ENCODE measurements at regions not wholly inside any gene's neighbourhood (a gene's known extent, or its start where the extent isn't known, plus 50 kb on each side); places are given as distances from the start of the nearest gene placed in this dataset.

DNA sequence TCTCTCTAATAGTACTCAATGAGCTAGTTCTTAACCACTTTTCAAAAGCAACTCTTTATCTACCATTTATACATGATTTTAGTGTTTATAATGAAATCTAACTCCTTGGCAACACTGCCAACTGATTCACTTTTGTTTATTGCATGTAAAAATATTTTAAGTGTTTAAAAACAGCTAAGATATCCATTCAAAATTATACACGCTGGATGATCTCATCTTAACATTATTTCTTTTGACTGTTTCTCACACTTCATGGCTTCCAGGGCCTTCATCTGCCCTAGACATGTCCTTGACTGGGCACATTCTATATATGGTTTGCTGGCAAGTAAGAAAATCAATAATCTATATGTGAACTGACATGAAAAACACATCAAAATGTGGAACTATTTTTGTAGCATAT, 414.6 kb upstream of the LUZP2 start:
- ATAC-seq (replicated peaks in 6 of 8), result no peak
- in situ Hi-C loops (cut with MboI; ENCODE audit: low pct_unique_long_range_greater_than_20kb in 2 of 9, low sequenced_read_pairs in 9 of 9, unreplicated experiment in 9 of 9), result no loop called here

DNA sequence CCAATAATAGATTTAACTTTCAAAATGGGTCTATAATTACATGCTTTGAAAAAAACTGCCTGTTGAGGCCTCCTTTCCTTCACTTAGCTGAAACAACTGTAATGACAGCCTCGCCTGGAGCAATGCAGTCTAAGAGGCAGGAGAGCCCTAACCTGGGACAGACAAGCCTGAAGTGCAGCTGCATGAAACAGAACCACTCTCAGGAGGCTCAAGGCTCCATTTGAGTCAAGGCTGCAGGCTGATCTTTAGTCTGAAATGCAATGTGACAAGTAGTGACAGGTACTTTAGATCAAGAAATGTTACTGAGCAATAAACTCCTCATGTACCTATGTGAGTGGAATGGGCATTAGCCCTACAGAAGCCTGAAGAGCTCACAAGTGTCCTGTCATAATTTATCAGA, 414.0 kb upstream of the LUZP2 start:
- WGBS, 10 experiments, result 11 to 57% (median 49%) methylated on average over 1 of the region's 1 CpG; no CpG with 5 or more reads in 6 of the 10 experiments
- no peak overlapping the region for H3K4me3 ChIP-seq
- no peak for ATAC-seq (replicated peaks in 6 of 8)
- no peak overlapping the region for H3K27ac ChIP-seq
- H3K4me1 ChIP-seq (replicated peaks in 1 of 2), result peaks cover 0 to 13% of the 10 kb centered on the region in 2 donors
- in situ Hi-C loops (cut with MboI; ENCODE audit: low pct_unique_long_range_greater_than_20kb in 2 of 9, low sequenced_read_pairs in 9 of 9, unreplicated experiment in 9 of 9), result no loop called here

More for the DNA sequence above, 414.6 kb upstream of the LUZP2 start:
- peaks cover 0 to 13% of the 10 kb centered on the region in 2 donors for H3K4me1 ChIP-seq (replicated peaks in 1 of 2)
- H3K27ac ChIP-seq, result no peak overlapping the region
- H3K4me3 ChIP-seq, result no peak overlapping the region
- WGBS, 10 experiments, result 17 to 100% (median 61%) methylated on average over 1 of the region's 1 CpG; no CpG with 5 or more reads in 2 of the 10 experiments

DNA sequence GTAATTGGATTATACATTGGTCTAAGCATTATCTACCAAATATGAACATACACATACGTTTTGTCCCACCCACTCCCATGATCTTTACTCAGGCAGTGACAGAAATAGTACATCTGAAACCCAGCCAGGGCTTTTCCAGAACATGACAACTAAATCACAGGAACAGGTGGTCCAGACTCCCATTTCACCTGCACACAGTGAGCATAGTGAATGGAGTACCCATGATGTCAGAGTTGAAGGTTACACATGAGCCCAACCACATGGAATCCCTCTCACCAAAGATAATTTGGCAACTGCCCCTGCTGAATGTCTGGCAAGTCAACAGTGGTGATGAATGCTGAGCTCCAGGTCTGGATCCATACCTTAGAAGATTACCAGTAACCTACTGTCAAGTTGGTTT, 411.9 kb upstream of the LUZP2 start:
- Histone ChIP-seq H3K4me3 (no peak overlapping the region), H3K27ac (no peak overlapping the region), H3K4me1 (replicated peaks in 1 of 2) (peaks cover 0 to 13% of the 10 kb centered on the region in 2 donors)
- in situ Hi-C loops (cut with MboI; ENCODE audit: low pct_unique_long_range_greater_than_20kb in 2 of 9, low sequenced_read_pairs in 9 of 9, unreplicated experiment in 9 of 9), result no loop called here
- WGBS, 10 experiments, result 0 to 63% (median 50%) methylated on average over 1 of the region's 1 CpG; no CpG with 5 or more reads in 3 of the 10 experiments
- no peak for ATAC-seq (replicated peaks in 6 of 8)

DNA sequence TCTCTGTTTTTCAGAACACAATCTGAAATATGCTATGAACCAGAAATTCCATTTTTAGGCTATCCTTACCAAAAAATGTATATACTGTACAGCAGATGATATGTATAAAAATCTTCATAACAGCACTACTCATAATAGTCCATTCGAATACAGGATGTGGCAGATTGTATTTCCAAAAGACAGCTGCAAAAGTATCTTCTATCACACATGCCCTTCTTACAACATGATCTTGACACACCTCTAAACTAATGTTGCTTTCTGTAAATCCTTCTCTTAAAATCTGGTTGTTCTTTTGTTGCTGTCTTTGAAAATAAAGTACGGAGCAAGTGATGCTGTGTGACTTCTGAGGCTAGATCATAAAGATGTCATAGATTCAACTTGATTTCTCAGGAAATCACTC, 409.9 kb upstream of the LUZP2 start:
- in situ Hi-C loops (cut with MboI; ENCODE audit: low pct_unique_long_range_greater_than_20kb in 2 of 9, low sequenced_read_pairs in 9 of 9, unreplicated experiment in 9 of 9), result no loop called here
- H3K4me3 ChIP-seq, result no peak overlapping the region
- H3K27ac ChIP-seq, result no peak overlapping the region
- ATAC-seq (replicated peaks in 6 of 8), result no peak
- WGBS, 10 experiments, result 33 to 100% (median 91%) methylated on average over 1 to 2 of the region's 2 CpGs; no CpG with 5 or more reads in 2 of the 10 experiments
- H3K4me1 ChIP-seq (replicated peaks in 1 of 2), result peaks cover 0 to 8% of the 10 kb centered on the region in 2 donors

DNA sequence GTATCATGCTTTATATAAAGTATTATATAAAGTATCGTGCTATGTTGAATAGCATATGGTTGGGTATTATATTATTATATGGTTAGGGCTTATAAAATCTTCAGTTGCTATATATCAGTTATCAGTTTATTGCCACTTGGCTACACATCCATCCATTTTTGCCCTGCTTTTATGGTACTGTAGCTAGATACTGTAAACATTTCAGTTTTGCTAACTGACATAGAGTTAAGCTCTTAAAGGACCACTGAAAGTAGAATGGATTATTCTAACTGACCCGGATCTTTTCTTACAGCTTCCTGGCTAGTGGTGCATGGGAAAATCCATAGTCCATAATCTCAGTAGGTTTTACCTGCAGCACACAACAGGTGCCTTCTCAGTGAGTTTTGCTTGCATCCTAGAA, 405.3 kb upstream of the LUZP2 start:
- in situ Hi-C loops (cut with MboI; ENCODE audit: low pct_unique_long_range_greater_than_20kb in 2 of 9, low sequenced_read_pairs in 9 of 9, unreplicated experiment in 9 of 9), result no loop called here
- 31 to 100% (median 95%) methylated on average over 1 to 2 of the region's 2 CpGs; no CpG with 5 or more reads in 1 of the 10 experiments for WGBS, 10 experiments
- Histone ChIP-seq H3K27ac (no peak overlapping the region), H3K4me3 (no peak overlapping the region), H3K4me1 (replicated peaks in 1 of 2) (peaks cover 2 to 6% of the 10 kb centered on the region in 2 donors)
- no peak for ATAC-seq (replicated peaks in 6 of 8)

DNA sequence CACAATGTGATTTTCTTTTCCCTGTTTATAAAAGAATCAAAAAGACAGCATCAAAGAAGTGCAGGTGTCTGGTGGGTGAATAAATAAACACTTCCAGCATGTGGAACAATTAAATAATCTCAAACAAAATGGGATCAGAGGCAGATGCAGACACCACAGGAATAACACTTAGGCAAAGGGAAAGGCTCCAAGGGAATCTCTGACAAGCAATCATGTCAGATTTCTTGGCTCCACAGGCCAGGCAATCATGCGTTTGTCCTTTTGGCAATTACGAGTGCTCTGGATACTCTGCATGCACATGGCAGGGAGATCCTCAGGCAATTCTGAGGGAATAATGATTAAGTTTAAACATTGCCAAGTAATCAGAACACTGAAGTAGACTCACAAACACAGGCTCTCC, 403.5 kb upstream of the LUZP2 start:
- H3K4me1 ChIP-seq (replicated peaks in 1 of 2), result peaks cover 2 to 6% of the 10 kb centered on the region in 2 donors
- 8 to 81% (median 47%) methylated on average over 1 to 2 of the region's 2 CpGs; no CpG with 5 or more reads in 3 of the 10 experiments for WGBS, 10 experiments
- in situ Hi-C loops (cut with MboI; ENCODE audit: low pct_unique_long_range_greater_than_20kb in 2 of 9, low sequenced_read_pairs in 9 of 9, unreplicated experiment in 9 of 9), result no loop called here
- no peak overlapping the region for H3K27ac ChIP-seq
- peak in 1 of 8 experiments; percentile 22 for ATAC-seq (replicated peaks in 6 of 8)
- no peak overlapping the region for H3K4me3 ChIP-seq

DNA sequence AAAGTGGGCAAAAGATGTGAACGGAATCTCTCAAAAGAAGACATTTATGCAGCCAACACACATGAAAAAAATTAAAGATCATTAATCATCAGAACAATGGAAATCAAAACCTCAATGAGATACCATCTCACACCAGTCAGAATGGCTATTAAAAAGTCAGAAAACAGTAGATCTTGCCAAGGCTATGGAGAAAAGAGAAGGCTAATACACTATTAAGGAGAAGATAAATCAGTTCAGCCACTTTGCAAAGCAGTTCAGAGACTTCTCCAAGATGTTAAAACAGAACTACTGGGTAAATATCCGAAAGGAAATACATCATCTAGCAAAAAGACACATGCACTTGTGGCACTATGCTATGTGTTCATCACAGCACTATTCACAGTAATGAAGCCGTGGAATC, 388.2 kb upstream of the LUZP2 start:
- ATAC-seq (replicated peaks in 6 of 8), result peak in 1 of 8 experiments; percentile 58
- Histone ChIP-seq H3K4me3 (no peak overlapping the region), H3K27ac (no peak overlapping the region), H3K4me1 (replicated peaks in 1 of 2) (no peaks in the 10 kb centered on the region)
- in situ Hi-C loops (cut with MboI; ENCODE audit: low pct_unique_long_range_greater_than_20kb in 2 of 9, low sequenced_read_pairs in 9 of 9, unreplicated experiment in 9 of 9), result no loop called here
- 6 to 94% (median 51%) methylated on average over 1 to 3 of the region's 3 CpGs; no CpG with 5 or more reads in 1 of the 10 experiments for WGBS, 10 experiments

DNA sequence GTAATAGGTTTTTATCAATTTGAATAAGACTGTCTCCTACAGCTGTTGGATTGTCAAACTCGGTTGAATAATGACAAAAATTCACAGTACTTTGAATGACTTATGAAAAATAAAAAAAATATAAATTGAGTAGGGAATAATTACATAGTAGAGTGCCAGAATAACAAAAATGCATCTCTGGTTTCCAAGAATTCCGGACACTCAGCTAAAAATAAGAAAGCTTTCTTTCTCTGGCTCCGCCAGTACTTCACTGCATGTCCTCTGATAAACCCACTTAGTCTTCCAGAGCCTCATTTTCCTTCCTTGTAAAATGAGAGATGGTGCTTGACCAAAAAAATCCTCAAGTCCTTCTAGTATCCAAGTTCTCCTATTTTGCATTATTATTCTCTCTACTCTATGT, 374.6 kb upstream of the LUZP2 start:
- in situ Hi-C loops (cut with MboI; ENCODE audit: low pct_unique_long_range_greater_than_20kb in 2 of 9, low sequenced_read_pairs in 9 of 9, unreplicated experiment in 9 of 9), result no loop called here
- peaks cover 0 to 11% of the 10 kb centered on the region in 2 donors for H3K4me1 ChIP-seq (replicated peaks in 1 of 2)
- H3K4me3 ChIP-seq, result no peak overlapping the region
- ATAC-seq (replicated peaks in 6 of 8), result no peak
- 0 to 100% (median 82%) methylated on average over 1 to 3 of the region's 3 CpGs for WGBS, 10 experiments
- no peak overlapping the region for H3K27ac ChIP-seq

DNA sequence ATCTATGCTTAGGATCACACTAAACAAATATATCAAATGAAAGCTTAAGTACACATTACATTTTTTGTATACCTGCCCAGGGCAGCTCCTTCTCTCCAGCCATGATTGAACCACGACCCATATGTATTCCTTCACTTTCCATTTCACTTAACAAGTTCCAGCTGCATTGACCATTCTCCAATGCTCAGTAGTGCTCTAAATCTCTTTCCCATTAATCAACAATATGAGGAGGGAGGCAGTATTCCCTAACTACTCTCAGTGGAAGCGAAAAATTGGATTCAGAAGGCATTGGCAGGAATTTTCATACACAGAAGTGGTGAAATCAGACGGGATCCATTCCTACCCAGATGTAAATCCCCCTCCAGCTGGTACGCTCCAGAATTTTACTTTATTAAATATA, 372.0 kb upstream of the LUZP2 start:
- H3K4me1 ChIP-seq (replicated peaks in 1 of 2), result peaks cover 0 to 11% of the 10 kb centered on the region in 2 donors
- H3K27ac ChIP-seq, result no peak overlapping the region
- ATAC-seq (replicated peaks in 6 of 8), result no peak
- in situ Hi-C loops (cut with MboI; ENCODE audit: low pct_unique_long_range_greater_than_20kb in 2 of 9, low sequenced_read_pairs in 9 of 9, unreplicated experiment in 9 of 9), result no loop called here
- 3 to 100% (median 84%) methylated on average over 1 to 4 of the region's 4 CpGs; no CpG with 5 or more reads in 1 of the 10 experiments for WGBS, 10 experiments
- H3K4me3 ChIP-seq, result no peak overlapping the region

DNA sequence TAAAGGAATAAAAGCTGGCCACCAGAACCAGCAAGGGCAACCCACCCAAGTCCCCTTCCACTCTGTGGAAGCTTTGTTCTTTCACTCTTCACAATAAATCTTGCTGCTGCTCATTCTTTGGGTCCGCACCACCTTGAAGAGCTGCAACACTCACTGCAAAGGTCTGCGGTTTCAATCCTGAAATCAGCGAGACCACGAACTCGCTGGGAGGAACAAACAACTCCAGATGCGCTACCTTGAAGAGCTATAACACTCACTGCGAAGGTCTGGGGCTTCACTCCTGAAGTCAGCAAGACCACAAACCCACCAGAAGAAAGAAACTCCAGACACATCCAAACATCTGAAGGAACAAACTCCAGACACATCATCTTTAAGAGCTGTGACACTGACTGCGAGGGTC, 365.2 kb upstream of the LUZP2 start:
- Histone ChIP-seq H3K4me1 (replicated peaks in 1 of 2) (no peaks in the 10 kb centered on the region), H3K4me3 (no peak overlapping the region), H3K27ac (no peak overlapping the region)
- in situ Hi-C loops (cut with MboI; ENCODE audit: low pct_unique_long_range_greater_than_20kb in 2 of 9, low sequenced_read_pairs in 9 of 9, unreplicated experiment in 9 of 9), result no loop called here
- ATAC-seq (replicated peaks in 6 of 8), result no peak
- WGBS, 10 experiments, result 75 to 100% (median 95%) methylated on average over 1 to 7 of the region's 8 CpGs; no CpG with 5 or more reads in 4 of the 10 experiments

DNA sequence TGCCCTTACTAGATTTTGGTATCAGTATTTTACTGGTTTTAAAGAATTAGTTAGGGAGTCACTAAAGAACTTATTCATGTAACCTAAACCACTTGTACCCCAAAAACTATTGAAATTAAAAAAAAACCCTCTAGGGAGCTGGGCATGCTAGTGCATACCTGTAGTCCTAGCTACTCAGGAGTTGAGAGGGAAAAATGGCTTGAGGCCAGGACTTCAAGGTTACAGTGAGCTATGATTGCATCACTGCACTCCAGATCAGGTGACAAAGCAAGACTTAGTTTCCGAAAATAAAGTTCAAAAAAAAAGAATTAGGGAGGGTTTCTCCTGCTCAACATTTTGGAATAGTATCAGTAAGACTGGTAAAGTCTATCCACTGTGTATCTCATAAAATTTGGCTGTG, 364.4 kb upstream of the LUZP2 start:
- Histone ChIP-seq H3K4me3 (no peak overlapping the region), H3K4me1 (replicated peaks in 1 of 2) (no peaks in the 10 kb centered on the region), H3K27ac (no peak overlapping the region)
- in situ Hi-C loops (cut with MboI; ENCODE audit: low pct_unique_long_range_greater_than_20kb in 2 of 9, low sequenced_read_pairs in 9 of 9, unreplicated experiment in 9 of 9), result no loop called here
- WGBS, 10 experiments, result 25 to 100% (median 79%) methylated on average over 1 of the region's 1 CpG; no CpG with 5 or more reads in 2 of the 10 experiments
- no peak for ATAC-seq (replicated peaks in 6 of 8)

DNA sequence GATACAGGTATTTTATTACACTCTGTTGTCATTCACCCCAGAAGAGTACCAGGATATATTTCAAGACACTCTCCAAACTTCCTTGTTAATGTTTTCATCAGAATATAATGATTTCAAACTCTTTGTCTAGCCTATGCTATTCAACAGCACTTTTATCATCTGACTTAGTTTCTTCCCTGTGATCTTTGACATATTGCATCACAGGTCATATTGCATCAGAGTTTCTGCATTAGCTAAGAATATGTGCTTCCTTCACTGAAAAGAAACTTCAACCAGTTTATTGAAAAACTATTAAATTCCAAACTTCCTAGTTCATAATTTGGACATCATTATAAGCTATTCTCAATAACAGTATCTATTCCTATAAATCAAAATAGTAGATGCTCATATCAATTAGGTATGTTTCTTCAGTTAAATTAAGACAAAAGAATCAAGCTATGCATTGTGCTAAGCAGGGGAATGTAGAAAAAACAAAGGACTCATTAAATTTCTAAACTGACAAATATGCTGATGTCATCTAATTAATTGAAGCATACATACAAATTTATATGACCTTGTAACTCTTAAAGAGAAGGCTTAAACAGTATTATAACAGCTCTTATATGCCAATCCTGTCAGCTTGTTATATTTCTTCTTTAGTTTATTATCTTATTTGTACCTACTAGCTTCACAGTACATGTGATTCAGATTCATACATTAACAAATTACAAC, 361.8 kb upstream of the LUZP2 start:
- H3K27ac ChIP-seq, result no peak overlapping the region

DNA sequence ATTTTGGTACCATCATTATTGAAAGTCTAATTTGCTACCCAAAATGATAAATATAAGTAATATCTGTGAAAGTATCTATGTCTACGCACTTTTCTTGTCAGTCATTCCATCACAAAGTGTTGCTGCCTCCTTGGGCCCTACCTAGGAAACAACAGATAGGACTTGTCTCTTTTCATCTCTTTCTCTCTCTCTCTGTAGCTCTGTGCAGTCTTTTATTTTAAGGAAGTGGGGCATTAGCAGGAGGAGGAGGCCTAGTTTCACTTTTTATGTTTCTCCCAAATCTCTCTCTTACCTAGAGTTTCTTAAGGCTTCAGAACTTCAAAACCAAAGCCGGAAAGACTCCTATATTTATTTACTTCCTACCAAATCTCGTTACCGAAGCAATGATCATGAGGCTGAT, 354.8 kb upstream of the LUZP2 start:
- H3K4me3 ChIP-seq, result no peak overlapping the region
- H3K4me1 ChIP-seq (replicated peaks in 1 of 2), result no peaks in the 10 kb centered on the region
- in situ Hi-C loops (cut with MboI; ENCODE audit: low pct_unique_long_range_greater_than_20kb in 2 of 9, low sequenced_read_pairs in 9 of 9, unreplicated experiment in 9 of 9), result no loop called here
- H3K27ac ChIP-seq, result no peak overlapping the region
- WGBS, 10 experiments, result 77 to 100% (median 88%) methylated on average over 1 to 4 of the region's 4 CpGs; no CpG with 5 or more reads in 2 of the 10 experiments
- no peak for ATAC-seq (replicated peaks in 6 of 8)

More for the DNA sequence above, 361.8 kb upstream of the LUZP2 start:
- Histone ChIP-seq H3K4me3 (no peak overlapping the region), H3K4me1 (replicated peaks in 1 of 2) (no peaks in the 10 kb centered on the region)
- ATAC-seq (replicated peaks in 6 of 8), result no peak
- in situ Hi-C loops (cut with MboI; ENCODE audit: low pct_unique_long_range_greater_than_20kb in 2 of 9, low sequenced_read_pairs in 9 of 9, unreplicated experiment in 9 of 9), result no loop called here

DNA sequence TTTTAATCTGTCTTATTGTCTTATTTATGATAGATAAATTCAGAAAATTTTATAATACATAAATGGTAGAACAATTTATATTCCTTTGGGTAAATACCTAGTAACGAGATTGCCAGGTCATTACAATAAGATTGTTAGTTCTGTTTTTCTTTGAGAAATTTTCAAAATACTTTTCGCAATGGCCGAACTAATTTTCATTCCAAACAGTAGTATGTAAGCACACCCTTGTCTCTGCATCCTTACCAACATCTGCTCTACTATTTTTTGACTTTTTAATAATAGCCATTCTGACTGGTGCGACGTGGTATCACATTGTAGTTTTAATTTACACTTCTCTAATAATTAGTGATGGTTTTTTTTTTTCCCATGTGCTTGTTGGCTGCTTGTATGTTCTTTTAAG, 351.4 kb upstream of the LUZP2 start:
- no peak overlapping the region for H3K4me3 ChIP-seq
- no peak for ATAC-seq (replicated peaks in 6 of 8)
- WGBS, 10 experiments, result 4 to 100% (median 65%) methylated on average over 1 to 5 of the region's 5 CpGs
- H3K4me1 ChIP-seq (replicated peaks in 1 of 2), result no peaks in the 10 kb centered on the region
- H3K27ac ChIP-seq, result no peak overlapping the region
- in situ Hi-C loops (cut with MboI; ENCODE audit: low pct_unique_long_range_greater_than_20kb in 2 of 9, low sequenced_read_pairs in 9 of 9, unreplicated experiment in 9 of 9), result no loop called here

Measured in motor neuron (in vitro differentiated cells).